Brain pericyte (primary cell): ENCODE measurements at regions not wholly inside any gene's neighbourhood (a gene's known extent, or its start where the extent isn't known, plus 50 kb on each side); places are given as distances from the start of the nearest gene placed in this dataset.
A peak's percentile ranks its signal among the peaks of the same experiment; 100 is the strongest.
"Not testable (repeated sequence)": the region's sequence is repeated elsewhere in the genome, so short reads cannot be mapped to it uniquely, and the experiment has no call there.

Experiments used
- DNase-seq: peaks from one replicate; pipeline ENCODE4 v3.0.0-alpha.2; 2012; ENCODE audit warnings: low read depth, low spot score

GRCh38 chr2:128613876-128614275 is 295.2 kb upstream of the HS6ST1 start:
- DNase-seq: no peak

- DNase-seq: not testable (repeated sequence)
These were observed 296.2 kb upstream of the HS6ST1 start for GRCh38 chr2:128614907-128615306.

GRCh38 chr2:128615571-128615970 is 296.9 kb upstream of the HS6ST1 start:
- no peak for DNase-seq

- DNase-seq: no peak
These were observed 298.4 kb upstream of the HS6ST1 start for GRCh38 chr2:128617029-128617590.

- DNase-seq: no peak
These were observed 299.0 kb upstream of the HS6ST1 start for GRCh38 chr2:128617661-128618060.

- DNase-seq: no peak
These were observed 300.0 kb upstream of the HS6ST1 start for GRCh38 chr2:128618642-128619041.

DNA sequence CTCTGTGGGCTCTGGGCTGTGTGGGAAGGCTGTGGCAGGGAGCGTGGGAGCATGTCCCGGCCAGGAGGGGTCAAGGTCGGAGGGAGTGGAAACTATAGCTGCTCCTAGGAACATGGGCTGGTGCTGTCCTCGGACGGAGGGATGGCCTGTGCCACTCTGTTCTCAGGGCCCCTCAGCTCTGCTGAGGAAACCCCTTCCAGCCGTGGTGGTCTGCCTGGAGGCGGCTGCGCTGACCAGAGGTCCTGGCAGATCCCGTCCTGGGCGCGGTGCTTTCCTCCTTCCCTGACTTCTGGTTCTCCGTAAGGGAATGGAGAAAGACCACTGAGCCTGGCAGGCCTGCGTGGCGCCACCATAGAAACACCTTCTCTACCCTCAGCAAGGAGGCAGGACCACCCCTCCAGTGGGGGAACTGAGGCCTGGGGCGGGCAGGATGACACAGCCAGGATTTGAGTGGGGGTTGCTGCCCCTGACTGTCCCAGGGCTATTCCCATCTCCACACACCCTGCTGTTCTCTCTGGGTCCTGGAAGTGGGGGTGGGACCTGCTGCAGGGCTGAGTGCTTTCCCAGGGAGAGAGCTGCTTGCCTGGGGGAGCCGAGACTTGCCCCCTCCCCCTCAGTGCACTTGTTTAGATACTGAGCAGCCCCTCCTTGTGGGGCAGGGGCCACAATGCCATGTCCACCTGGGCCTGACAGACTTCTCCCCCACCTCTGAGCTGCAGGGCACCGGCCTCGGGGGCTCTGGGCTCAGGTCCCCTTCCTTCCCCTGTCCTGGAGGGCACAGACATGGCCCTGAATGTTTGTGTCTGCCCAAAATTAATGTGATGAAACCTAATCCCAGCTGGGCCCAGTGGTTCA is 301.0 kb upstream of the HS6ST1 start:
- no peak for DNase-seq

DNA sequence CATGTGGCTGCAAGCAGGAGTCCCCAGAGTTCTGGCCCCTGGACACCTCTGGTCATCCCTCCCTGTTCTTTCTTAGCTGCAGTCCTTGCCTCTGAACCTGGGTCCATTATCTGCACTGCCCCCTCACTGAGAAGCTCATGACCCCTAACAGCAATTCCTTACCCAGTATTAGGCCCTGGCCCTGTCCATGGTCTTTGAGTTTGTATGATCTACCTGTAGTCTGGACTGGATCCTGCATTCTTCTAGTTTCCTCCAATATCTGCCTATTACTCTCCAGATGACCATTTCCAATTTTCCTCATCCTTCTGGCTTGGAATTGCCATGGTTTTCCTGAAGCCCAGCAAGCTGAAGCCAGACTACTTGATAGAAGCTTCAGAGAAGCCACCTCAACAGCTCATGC is 302.4 kb upstream of the HS6ST1 start:
- no peak for DNase-seq

- no peak for DNase-seq
These were observed 303.7 kb upstream of the HS6ST1 start for GRCh38 chr2:128622371-128622770.

DNA sequence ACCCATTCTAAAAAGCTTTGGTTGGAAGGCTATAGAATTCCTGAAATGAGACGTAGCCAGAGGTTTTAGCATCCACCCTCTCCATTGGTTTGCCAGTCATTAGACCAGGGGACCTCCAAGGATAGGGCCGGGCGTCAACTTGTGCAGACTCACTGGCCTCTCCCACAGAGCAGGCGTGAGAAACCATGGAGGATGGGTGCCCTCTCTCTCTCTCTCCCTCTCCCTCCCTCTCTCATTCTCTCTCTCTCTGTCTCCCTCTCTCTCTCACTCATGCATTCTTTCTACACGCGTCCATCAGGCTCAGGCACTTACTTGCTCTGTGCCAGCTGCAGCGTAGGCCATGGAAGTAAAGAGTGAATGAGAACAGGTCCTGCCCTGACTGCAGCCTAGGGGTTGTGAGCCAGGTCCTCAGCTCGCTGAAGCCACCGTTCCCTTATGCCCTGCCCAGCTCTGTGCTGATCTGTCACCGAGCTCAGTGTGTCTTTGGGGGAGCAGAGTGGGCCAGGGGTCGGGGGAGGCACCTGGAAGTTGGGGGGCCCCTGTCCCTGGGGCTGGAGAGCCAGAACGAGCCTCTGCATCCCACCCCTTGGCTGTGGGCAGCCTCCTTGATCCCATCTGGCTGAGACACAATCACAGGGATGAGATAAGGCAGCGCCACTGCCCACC is 304.4 kb upstream of the HS6ST1 start:
- DNase-seq: no peak

GRCh38 chr2:128623776-128624761 is 305.4 kb upstream of the HS6ST1 start:
- DNase-seq: peak; percentile 77

DNA sequence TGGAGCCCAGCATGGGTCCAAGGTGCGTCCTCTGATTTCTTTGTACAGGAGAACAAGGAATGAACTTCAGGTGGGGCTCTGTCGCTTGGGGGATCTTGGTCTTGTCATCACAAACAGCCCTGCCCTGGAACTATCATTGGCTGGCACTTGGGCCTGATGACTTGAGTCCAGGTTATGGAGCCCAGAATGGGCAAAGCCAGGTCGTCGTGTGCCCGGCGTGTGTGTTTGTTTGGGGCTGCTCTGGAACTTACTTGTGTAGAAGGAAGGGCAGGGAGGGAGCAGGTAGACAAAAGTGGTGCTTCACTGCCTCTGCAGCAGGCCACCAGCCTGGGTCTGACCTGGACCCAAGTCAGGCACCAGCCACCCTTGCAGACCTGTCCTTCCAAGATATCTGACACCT is 306.3 kb upstream of the HS6ST1 start:
- DNase-seq: no peak

DNA sequence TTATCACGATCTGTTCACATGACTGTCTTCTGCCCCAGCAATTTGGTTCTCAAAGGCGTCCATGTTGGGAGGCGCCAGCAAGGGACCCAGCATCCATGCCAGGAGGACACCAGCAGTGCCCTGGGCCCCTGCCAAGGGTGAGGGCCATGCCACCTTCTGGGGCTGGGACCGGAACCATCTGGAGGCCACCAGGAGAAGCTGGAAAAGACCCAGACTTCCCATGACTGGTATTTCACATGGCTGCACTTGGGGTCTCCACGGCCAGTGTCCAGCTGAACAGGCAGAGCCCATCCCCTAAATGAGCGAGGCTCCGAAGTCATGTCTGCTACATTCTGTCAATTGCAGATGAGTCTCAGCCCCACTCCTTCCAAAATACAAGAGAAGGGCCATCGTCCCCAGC is 306.8 kb upstream of the HS6ST1 start:
- DNase-seq: no peak

- no peak for DNase-seq
These were observed 307.5 kb upstream of the HS6ST1 start for GRCh38 chr2:128625963-128626759.

- no peak for DNase-seq
These were observed 308.3 kb upstream of the HS6ST1 start for GRCh38 chr2:128626760-128627511.

- DNase-seq: no peak
These were observed 309.5 kb upstream of the HS6ST1 start for GRCh38 chr2:128628206-128628605.

DNA sequence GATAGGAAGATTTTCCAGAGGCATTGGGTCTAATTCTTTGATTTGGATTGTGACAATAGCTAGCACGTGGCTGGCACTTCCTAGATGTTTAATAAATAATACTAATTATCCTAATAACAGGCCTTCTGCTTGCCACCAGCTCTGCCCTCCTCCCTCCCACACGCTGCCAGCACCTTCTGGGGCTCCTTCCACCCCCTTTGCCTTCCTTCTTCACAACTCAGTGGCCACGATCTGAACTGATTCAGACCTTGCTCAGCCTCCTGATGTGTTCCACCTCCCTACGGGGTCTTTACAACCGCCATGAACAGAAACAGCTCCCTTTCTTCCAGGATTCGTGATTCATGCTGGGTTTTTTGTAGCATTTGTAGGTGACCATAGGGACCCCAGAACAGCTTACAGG is 310.3 kb upstream of the HS6ST1 start:
- no peak for DNase-seq

DNA sequence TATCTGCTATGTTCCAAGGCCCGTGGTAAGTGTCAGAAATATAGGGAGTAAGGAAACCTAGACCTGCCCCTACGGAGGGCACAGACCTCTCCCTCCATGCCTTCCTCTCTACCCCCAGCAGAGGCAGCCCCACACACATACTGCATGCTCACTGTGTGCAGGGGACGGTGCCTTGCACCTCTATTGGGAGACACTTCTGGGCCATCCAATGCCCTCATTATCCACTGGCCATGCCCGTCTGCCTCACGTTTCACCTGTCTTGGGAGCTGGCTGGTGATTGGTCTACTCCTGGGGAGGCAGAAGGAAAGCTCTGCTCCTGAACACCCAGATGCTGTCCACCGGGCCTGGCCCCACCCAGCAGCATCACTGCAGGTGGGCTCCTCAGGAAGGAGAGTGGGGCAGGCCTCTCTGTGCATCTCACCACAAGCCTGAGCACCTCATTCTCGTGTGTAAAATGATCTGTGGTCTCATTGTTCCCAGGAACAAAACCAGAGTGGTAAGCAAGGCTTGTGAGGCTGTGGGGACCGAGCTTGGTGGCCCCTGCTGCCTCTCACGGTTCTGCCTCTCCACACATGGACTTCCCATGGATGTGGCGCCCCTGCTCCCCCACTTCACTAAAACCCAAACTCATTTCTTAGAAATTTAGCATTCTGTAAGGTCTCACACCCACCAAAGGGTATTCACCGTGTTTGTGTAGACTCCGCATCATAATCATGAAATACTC is 312.5 kb upstream of the HS6ST1 start:
- no peak for DNase-seq
